ENCODE measurements at regions not wholly inside any gene's neighbourhood (a gene's known extent, or its start where the extent isn't known, plus 50 kb on each side); places are given as distances from the start of the nearest gene placed in this dataset.

- TF ChIP-seq CTCF (IDR thresholded peaks at IDR 0.05) (no peak), POLR2A (IDR thresholded peaks at IDR 0.05) (no peak)
Observed at GRCh38 chr1:187234706-187235105, 406.0 kb downstream of the PLA2G4A start.

Data from body of pancreas (tissue), 4 donors.